ENCODE measurements at regions not wholly inside any gene's neighbourhood (a gene's known extent, or its start where the extent isn't known, plus 50 kb on each side); places are given as distances from the start of the nearest gene placed in this dataset.

DNA sequence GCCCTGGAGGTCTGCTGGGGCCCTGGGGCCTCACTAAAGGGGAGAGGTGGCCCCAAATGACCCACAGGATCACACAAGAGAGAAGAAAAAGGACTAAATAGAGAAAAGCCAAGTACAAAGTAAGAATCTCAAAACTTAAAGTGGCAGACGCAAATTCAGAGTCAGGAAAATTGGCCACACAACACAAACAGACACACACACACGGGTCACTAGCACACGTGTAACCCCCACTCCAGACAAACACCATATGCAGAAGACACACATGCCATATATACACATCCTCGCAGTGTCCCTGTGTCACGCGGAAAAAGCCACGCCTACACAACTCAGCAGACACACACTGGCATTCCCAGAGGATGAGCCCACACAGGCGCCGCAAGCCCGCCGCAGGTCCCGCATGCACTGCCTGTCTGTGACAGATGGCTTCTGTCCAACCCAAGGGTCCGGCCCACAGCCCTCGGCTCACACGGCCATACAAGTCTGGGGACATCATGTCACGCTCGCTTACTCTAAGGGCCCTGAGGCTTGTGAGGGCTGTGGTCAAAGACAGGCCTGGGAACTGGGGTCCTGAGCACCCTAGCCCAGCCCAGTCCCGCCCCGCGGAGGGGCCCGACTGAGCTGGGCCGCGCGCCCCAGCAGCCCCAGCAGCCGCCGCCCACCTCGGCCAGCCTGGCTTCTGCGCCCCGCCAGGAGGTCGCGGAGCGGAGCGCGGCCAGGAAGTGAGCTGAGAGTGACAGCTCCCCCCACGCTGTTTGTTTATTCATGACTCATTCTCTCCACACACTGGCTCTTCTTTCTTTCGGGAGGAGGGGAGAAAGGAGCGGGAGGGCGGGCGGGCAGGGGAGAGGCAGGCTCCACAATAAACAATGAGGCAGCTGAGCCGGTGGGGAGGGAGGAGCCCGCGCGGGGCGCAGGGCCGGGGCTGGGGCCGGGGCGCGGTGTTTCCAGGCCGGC lies 95.5 kb upstream of the ZMIZ1 start:
- TF ChIP-seq CTCF (IDR thresholded peaks at IDR 0.05 in 4 of 5, conservative IDR thresholded peaks at IDR 0.05 in 1 of 5) (no peak), POLR2A (IDR thresholded peaks at IDR 0.05) (peak; percentile 76 to 83)

Measured in gastrocnemius medialis (tissue), 4 donors.